Stomach (tissue), 4 donors: ENCODE measurements at regions not wholly inside any gene's neighbourhood (a gene's known extent, or its start where the extent isn't known, plus 50 kb on each side); places are given as distances from the start of the nearest gene placed in this dataset.

Experiments used
- CTCF ChIP-seq, 7 experiments: fragments of 450-650 bp in 4 of 7; fragments of 200-600 bp in 3 of 7; sonication (generic) in 3 of 7; IDR thresholded peaks; one replicate each; pipeline ENCODE4 v1.5.1; 2016 to 2019; ENCODE audit warnings: antibody characterized with exemption in 7 of 7, control low read depth in 2 of 7, mild to moderate bottlenecking in 1 of 7
- EP300 ChIP-seq: sonication (generic); formaldehyde crosslinking; IDR thresholded peaks from one replicate; pipeline ENCODE4 v1.6.1; 2017; ENCODE audit warnings: antibody characterized with exemption
- POLR2A ChIP-seq, 4 donors: fragments of 450-650 bp; IDR thresholded peaks; one replicate each; pipeline ENCODE4 v1.6.1; 2016; ENCODE audit warnings: antibody characterized with exemption in 4 of 4, control low read depth in 2 of 4, mild to moderate bottlenecking in 1 of 4, moderate library complexity in 1 of 4

GRCh38 chr6:114605656-114606055 lies 262.8 kb upstream of the HS3ST5 start:
- TF ChIP-seq POLR2A (IDR thresholded peaks at IDR 0.05): no peak
- TF ChIP-seq CTCF (IDR thresholded peaks at IDR 0.05): no peak
- TF ChIP-seq EP300: no peak
